IMR-90 (cell line): ENCODE measurements at regions not wholly inside any gene's neighbourhood (a gene's known extent, or its start where the extent isn't known, plus 50 kb on each side); places are given as distances from the start of the nearest gene placed in this dataset.

ENCODE experiments used
- ATAC-seq: fragments of 200-7000 bp; cut with Tn5 transposase; 2 replicates; pipeline ENCODE4 v1.9.1; 2020; ENCODE audit warnings: low read depth, mild to moderate bottlenecking, moderate library complexity
- BruUV-seq: library from RNA; stranded (reverse); fragments of 400-500 nt; replicated peaks from 2 replicates; lab custom pipeline; 2021; lab: Mats Ljungman, UMichigan
- CTCF ChIA-PET: fragments of 300-600 bp; formaldehyde crosslinking; extraction: SDS; loops from one replicate; lab custom pipeline; 2021; ENCODE audit warnings: antibody characterized with exemption; lab: Yijun Ruan, JAX
- POLR2A ChIA-PET: fragments of 300-600 bp; sonication (Branson Sonifier 250); formaldehyde crosslinking; loops from one replicate; lab custom pipeline; 2022; ENCODE audit warnings: antibody characterized with exemption; ENCODE audit not compliant: unreplicated experiment; lab: Charles Lee
- DNase-seq: peaks from one replicate; pipeline ENCODE4 v3.0.0; 2013
- H2AFZ ChIP-seq: replicated peaks from 2 replicates; pipeline ENCODE3; 2013; ENCODE audit warnings: low read length, mild to moderate bottlenecking; ENCODE audit not compliant: poor library complexity
- H2AK5ac ChIP-seq: 2 replicates; pipeline ENCODE4 v1.6.1; 2013; ENCODE audit warnings: low read depth, low read length, inconsistent platforms
- H2AK9ac ChIP-seq: replicated peaks from 2 replicates; pipeline ENCODE3; 2013; ENCODE audit warnings: mild to moderate bottlenecking, low read depth, low read length, moderate library complexity; ENCODE audit not compliant: poor library complexity
- H2BK120ac ChIP-seq: 2 replicates; pipeline ENCODE4 v1.6.1; 2013; ENCODE audit warnings: low read depth, low read length, inconsistent platforms
- H2BK15ac ChIP-seq: 3 replicates; pipeline ENCODE4 v1.6.1; 2013; ENCODE audit warnings: low read depth, low read length, inconsistent platforms
- H2BK20ac ChIP-seq: 2 replicates; pipeline ENCODE4 v1.6.1; 2013; ENCODE audit warnings: low read depth, mild to moderate bottlenecking, inconsistent platforms, low read length, moderate library complexity
- H2BK5ac ChIP-seq: 2 replicates; pipeline ENCODE4 v1.6.1; 2013; ENCODE audit warnings: mild to moderate bottlenecking, low read depth, low read length, inconsistent platforms; ENCODE audit not compliant: poor library complexity, severe bottlenecking
- H3K14ac ChIP-seq: replicated peaks from 2 replicates; pipeline ENCODE4 v1.6.1; 2013; ENCODE audit warnings: low read depth, low read length, inconsistent platforms
- H3K18ac ChIP-seq: 2 replicates; pipeline ENCODE4 v1.6.1; 2013; ENCODE audit warnings: low read depth, low read length, control low read depth
- H3K23ac ChIP-seq: 2 replicates; pipeline ENCODE4 v1.6.1; 2013; ENCODE audit warnings: low read depth, low read length, inconsistent platforms
- H3K27ac ChIP-seq: 2 replicates; pipeline ENCODE4 v1.5.1; 2013; ENCODE audit warnings: mild to moderate bottlenecking, control low read depth, low read length; ENCODE audit not compliant: insufficient read depth
- H3K27me3 ChIP-seq: 2 replicates; pipeline ENCODE4 v1.6.1; 2013; ENCODE audit warnings: low read length; ENCODE audit not compliant: control insufficient read depth, insufficient read depth
- H3K36me3 ChIP-seq: 2 replicates; pipeline ENCODE4 v1.6.1; 2013; ENCODE audit warnings: low read length, mixed read lengths; ENCODE audit not compliant: control insufficient read depth, insufficient read depth
- H3K4ac ChIP-seq: 2 replicates; pipeline ENCODE4 v1.6.1; 2013; ENCODE audit warnings: low read depth, low read length, inconsistent platforms
- H3K4me1 ChIP-seq: 2 replicates; pipeline ENCODE4 v1.6.1; 2013; ENCODE audit warnings: low read length, mixed read lengths; ENCODE audit not compliant: control insufficient read depth, insufficient read depth
- H3K4me2 ChIP-seq: 2 replicates; pipeline ENCODE4 v1.6.1; 2013; ENCODE audit warnings: low read depth, mild to moderate bottlenecking, control low read depth, low read length, moderate library complexity
- H3K4me3 ChIP-seq: 2 replicates; pipeline ENCODE4 v1.5.1; 2013; ENCODE audit warnings: low read depth, mild to moderate bottlenecking, control low read depth, low read length, moderate library complexity; ENCODE audit not compliant: insufficient read depth
- H3K56ac ChIP-seq: 2 replicates; pipeline ENCODE4 v1.6.1; 2013; ENCODE audit warnings: low read length, inconsistent platforms; ENCODE audit not compliant: insufficient read depth; ENCODE audit errors: extremely low read depth
- H3K79me1 ChIP-seq, 2 experiments: 2 replicates each; pipeline ENCODE4 v1.6.1; 2013; ENCODE audit warnings: low read length in 2 of 2, inconsistent platforms in 1 of 2, low read depth in 1 of 2
- H3K9ac ChIP-seq: 2 replicates; pipeline ENCODE4 v1.6.1; 2013; ENCODE audit warnings: low read depth, low read length, control low read depth
- H3K9me1 ChIP-seq: 2 replicates; pipeline ENCODE4 v1.6.1; 2013; ENCODE audit warnings: low read length, inconsistent platforms; ENCODE audit not compliant: insufficient read depth
- H3K9me3 ChIP-seq: 2 replicates; pipeline ENCODE4 v1.6.1; 2013; ENCODE audit warnings: low read length; ENCODE audit not compliant: control insufficient read depth, insufficient read depth
- H4K20me1 ChIP-seq: 2 replicates; pipeline ENCODE4 v1.6.1; 2013; ENCODE audit warnings: low read length, inconsistent platforms; ENCODE audit not compliant: insufficient read depth
- H4K5ac ChIP-seq: 2 replicates; pipeline ENCODE4 v1.6.1; 2013; ENCODE audit warnings: mild to moderate bottlenecking, low read depth, low read length, control low read depth
- H4K8ac ChIP-seq, 2 experiments: 2 replicates each; pipeline ENCODE4 v1.6.1; 2013; ENCODE audit warnings: low read depth in 2 of 2, low read length in 2 of 2, control low read depth in 1 of 2, inconsistent platforms in 1 of 2
- H4K91ac ChIP-seq: 2 replicates; pipeline ENCODE4 v1.6.1; 2013; ENCODE audit warnings: low read depth, low read length, inconsistent platforms; ENCODE audit not compliant: insufficient read depth
- BHLHE40 ChIP-seq: fragments of 150-350 bp; IDR thresholded peaks from 2 replicates; pipeline ENCODE4 v1.6.1; 2016; ENCODE audit warnings: mild to moderate bottlenecking, low read depth, low read length
- CEBPB ChIP-seq: IDR thresholded peaks from 2 replicates; pipeline ENCODE4 v1.6.1; 2012; ENCODE audit warnings: low read depth, low read length, improper control_type of control experiment
- NFE2L2 ChIP-seq: fragments of 150-350 bp; IDR thresholded peaks from 2 replicates; pipeline ENCODE4 v1.6.1; 2016; ENCODE audit warnings: low read depth, mild to moderate bottlenecking, low read length
- POLR2A ChIP-seq: IDR thresholded peaks from 2 replicates; pipeline ENCODE4 v1.6.1; 2012; ENCODE audit warnings: mild to moderate bottlenecking, low read depth, low read length
- SMC3 ChIP-seq: fragments of 150-350 bp; IDR thresholded peaks from 2 replicates; pipeline ENCODE4 v1.6.1; 2016; ENCODE audit warnings: low read depth, mild to moderate bottlenecking, antibody characterized with exemption, low read length, moderate library complexity
- WGBS, 2 experiments: methylation state at CpG; one replicate each; pipeline versions ENCODE4 v1.1.5 to v1.1.7; 2013; ENCODE audit warnings: missing lambda C conversion rate in 2 of 2; ENCODE audit not compliant: insufficient read length in 1 of 2; ENCODE audit errors: extremely low coverage in 2 of 2; 5-methylcytosine and 5-hydroxymethylcytosine counted together
- dilution Hi-C: fragments of 300-500 bp; cut with HindIII; formaldehyde crosslinking; loops from one replicate; pipeline ENCODE4 v1.14.3; 2018; ENCODE audit warnings: low sequenced_read_pairs; ENCODE audit not compliant: unreplicated experiment
- in situ Hi-C: fragments of 300-500 bp; cut with MboI; formaldehyde crosslinking; loops from 3 replicates; pipeline ENCODE4 v1.14.3; 2019; ENCODE audit warnings: low sequenced_read_pairs, inconsistent platforms, mixed read lengths
- intact Hi-C: fragments of 100-400 bp; cut with micrococcal nuclease; formaldehyde crosslinking; loops from 2 replicates; pipeline ENCODE4 v1.10.0; 2022

GRCh38 chr17:77887464-77888241 lies 70.8 kb upstream of the TNRC6C start:
- Histone ChIP-seq H3K36me3 (no peaks in the 10 kb centered on the region), H3K4me3 (peak overlapping the region; percentile 45), H3K4me1 (no peaks in the 10 kb centered on the region), H2AFZ (peak overlapping the region; percentile 92), H4K5ac (peak overlapping the region; percentile 1; the same call in 1 of the 2 replicates), H3K56ac (no peak overlapping the region), H3K27me3 (peaks cover 55% of the 10 kb centered on the region), H3K9me3 (no peaks in the 10 kb centered on the region), H2BK5ac (no peak overlapping the region), H3K23ac (no peak overlapping the region; the same call in 1 of the 2 replicates), H4K20me1 (no peaks in the 10 kb centered on the region; the same call in 1 of the 2 replicates), H2BK120ac (no peak overlapping the region), H2BK15ac (no peak overlapping the region), H3K79me1 (no peaks in the 10 kb centered on the region), H2AK9ac (peak overlapping the region; percentile 11), H2AK5ac (no peak overlapping the region), H3K9ac (peak overlapping the region; percentile 24), H3K9me1 (no peaks in the 10 kb centered on the region), H3K27ac (no peak overlapping the region; the same call in 1 of the 2 replicates), H3K4ac (no peak overlapping the region), H2BK20ac (no peak overlapping the region), H4K91ac (peak overlapping the region; percentile 14; the same call in 1 of the 2 replicates), H3K18ac (peak overlapping the region; percentile 0; the same call in 1 of the 2 replicates), H3K4me2 (peak overlapping the region; percentile 79), H4K8ac (peak overlapping the region; percentile 2 to 26; a peak in 2 of 4 replicates), H3K14ac (peak overlapping the region; percentile 26; the same call in 1 of the 2 replicates)
- peak; percentile 76 for DNase-seq
- in situ Hi-C loops (no loop called here), dilution Hi-C loops (no loop called here), intact Hi-C loops (no loop called here)
- ChIA-PET CTCF (no interaction called here), POLR2A (no interaction called here)
- 12% methylated on average over 16 of the region's 44 CpGs; no CpG with 5 or more reads in 1 of the 2 experiments for WGBS, 2 experiments
- TF ChIP-seq SMC3 = 0 out of 2 replicates have a peak, but pooled peaks have one; percentile 10
- peak; percentile 99 for TF ChIP-seq CEBPB
- no peak for TF ChIP-seq NFE2L2
- TF ChIP-seq POLR2A = no peak; the same call in 1 of the 2 replicates
- TF ChIP-seq BHLHE40 = no peak
- BruUV-seq = no TSS peak
- ATAC-seq = peak; percentile 80
